ENCODE measurements at regions not wholly inside any gene's neighbourhood (a gene's known extent, or its start where the extent isn't known, plus 50 kb on each side); places are given as distances from the start of the nearest gene placed in this dataset.

DNA sequence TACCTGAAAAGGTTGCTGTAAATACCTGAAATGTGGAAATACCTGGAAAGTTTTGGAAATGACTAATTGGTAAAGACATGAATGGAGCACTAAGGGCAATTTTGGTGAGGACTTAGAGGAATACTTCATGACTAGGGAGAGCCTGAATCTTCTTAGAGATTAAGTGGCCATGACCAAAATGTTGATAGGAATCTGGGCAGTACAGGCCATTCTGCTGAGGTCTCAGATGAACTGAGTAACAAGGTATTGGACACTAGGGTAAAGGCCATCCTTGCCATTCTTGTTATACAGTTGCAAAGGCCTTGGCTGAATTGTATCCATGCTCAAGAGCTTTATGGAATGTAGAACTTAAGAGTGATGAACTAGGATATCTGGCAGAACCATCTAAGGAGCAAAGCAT, 742.9 kb upstream of the RAB6C start:
- TF ChIP-seq, protein P1, sequence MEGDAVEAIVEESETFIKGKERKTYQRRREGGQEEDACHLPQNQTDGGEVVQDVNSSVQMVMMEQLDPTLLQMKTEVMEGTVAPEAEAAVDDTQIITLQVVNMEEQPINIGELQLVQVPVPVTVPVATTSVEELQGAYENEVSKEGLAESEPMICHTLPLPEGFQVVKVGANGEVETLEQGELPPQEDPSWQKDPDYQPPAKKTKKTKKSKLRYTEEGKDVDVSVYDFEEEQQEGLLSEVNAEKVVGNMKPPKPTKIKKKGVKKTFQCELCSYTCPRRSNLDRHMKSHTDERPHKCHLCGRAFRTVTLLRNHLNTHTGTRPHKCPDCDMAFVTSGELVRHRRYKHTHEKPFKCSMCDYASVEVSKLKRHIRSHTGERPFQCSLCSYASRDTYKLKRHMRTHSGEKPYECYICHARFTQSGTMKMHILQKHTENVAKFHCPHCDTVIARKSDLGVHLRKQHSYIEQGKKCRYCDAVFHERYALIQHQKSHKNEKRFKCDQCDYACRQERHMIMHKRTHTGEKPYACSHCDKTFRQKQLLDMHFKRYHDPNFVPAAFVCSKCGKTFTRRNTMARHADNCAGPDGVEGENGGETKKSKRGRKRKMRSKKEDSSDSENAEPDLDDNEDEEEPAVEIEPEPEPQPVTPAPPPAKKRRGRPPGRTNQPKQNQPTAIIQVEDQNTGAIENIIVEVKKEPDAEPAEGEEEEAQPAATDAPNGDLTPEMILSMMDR (IDR thresholded peaks at IDR 0.05): no peak
- TF ChIP-seq POLR2A (IDR thresholded peaks at IDR 0.05): no peak

Measured in right lobe of liver (tissue), 4 donors.